Testis (tissue), 2 donors: ENCODE measurements at regions not wholly inside any gene's neighbourhood (a gene's known extent, or its start where the extent isn't known, plus 50 kb on each side); places are given as distances from the start of the nearest gene placed in this dataset.

ENCODE experiments used
- DNase-seq: peaks from one replicate; pipeline ENCODE4 v3.0.0-alpha.2; 2019
- H3K27ac ChIP-seq, 2 donors: fragments of 200-600 bp; sonication (generic); one replicate each; pipeline ENCODE4 v1.5.1; 2019
- H3K27me3 ChIP-seq: fragments of 200-600 bp; sonication (generic); one replicate; pipeline ENCODE4 v1.5.1; 2019
- H3K36me3 ChIP-seq: fragments of 200-600 bp; sonication (generic); one replicate; pipeline ENCODE4 v1.5.1; 2017; ENCODE audit warnings: low read depth; ENCODE audit errors: missing control alignments
- H3K4me1 ChIP-seq: fragments of 200-600 bp; sonication (generic); one replicate; pipeline ENCODE4 v1.5.1; 2019
- H3K4me3 ChIP-seq, 2 donors: fragments of 200-600 bp; sonication (generic); one replicate each; pipeline ENCODE4 v1.5.1; 2017 to 2019
- H3K9me3 ChIP-seq: fragments of 200-600 bp; sonication (generic); one replicate; pipeline ENCODE4 v1.5.1; 2017
- POLR2A ChIP-seq: fragments of 450-650 bp; IDR thresholded peaks from one replicate; pipeline ENCODE4 v1.6.1; 2017; ENCODE audit warnings: antibody characterized with exemption, mild to moderate bottlenecking, moderate library complexity
- WGBS, 2 donors: methylation state at CpG; one replicate each; pipeline ENCODE4 v1.1.5; 2018; 5-methylcytosine and 5-hydroxymethylcytosine counted together
- intact Hi-C: fragments of 100-400 bp; cut with DNase I; formaldehyde crosslinking; loops from one replicate; pipeline ENCODE4 v1.15.1; 2023; ENCODE audit warnings: low total_unique reads
- TF ChIP-seq, protein P1 (sequence below), 3 experiments: fragments of 450-650 bp in 2 of 3; fragments of 200-600 bp in 1 of 3; sonication (generic) in 1 of 3; IDR thresholded peaks; one replicate each; pipeline ENCODE4 v1.5.1; 2016 to 2019; ENCODE audit warnings: antibody characterized with exemption in 3 of 3, mild to moderate bottlenecking in 2 of 3, moderate library complexity in 1 of 3

GRCh38 chr15:66993090-66993489, 72.3 kb upstream of the SMAD3 start:
- no peak for DNase-seq
- H3K4me1 ChIP-seq = no peaks in the 10 kb centered on the region
- TF ChIP-seq, protein P1, sequence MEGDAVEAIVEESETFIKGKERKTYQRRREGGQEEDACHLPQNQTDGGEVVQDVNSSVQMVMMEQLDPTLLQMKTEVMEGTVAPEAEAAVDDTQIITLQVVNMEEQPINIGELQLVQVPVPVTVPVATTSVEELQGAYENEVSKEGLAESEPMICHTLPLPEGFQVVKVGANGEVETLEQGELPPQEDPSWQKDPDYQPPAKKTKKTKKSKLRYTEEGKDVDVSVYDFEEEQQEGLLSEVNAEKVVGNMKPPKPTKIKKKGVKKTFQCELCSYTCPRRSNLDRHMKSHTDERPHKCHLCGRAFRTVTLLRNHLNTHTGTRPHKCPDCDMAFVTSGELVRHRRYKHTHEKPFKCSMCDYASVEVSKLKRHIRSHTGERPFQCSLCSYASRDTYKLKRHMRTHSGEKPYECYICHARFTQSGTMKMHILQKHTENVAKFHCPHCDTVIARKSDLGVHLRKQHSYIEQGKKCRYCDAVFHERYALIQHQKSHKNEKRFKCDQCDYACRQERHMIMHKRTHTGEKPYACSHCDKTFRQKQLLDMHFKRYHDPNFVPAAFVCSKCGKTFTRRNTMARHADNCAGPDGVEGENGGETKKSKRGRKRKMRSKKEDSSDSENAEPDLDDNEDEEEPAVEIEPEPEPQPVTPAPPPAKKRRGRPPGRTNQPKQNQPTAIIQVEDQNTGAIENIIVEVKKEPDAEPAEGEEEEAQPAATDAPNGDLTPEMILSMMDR (IDR thresholded peaks at IDR 0.05) = no peak
- TF ChIP-seq POLR2A = no peak
- no peaks in the 10 kb centered on the region for H3K9me3 ChIP-seq
- no peaks in the 10 kb centered on the region for H3K36me3 ChIP-seq
- no peak overlapping the region for H3K4me3 ChIP-seq
- no peak overlapping the region for H3K27ac ChIP-seq
- WGBS, 2 donors = 81 to 97% methylated on average over 2 of the region's 2 CpGs
- H3K27me3 ChIP-seq = no peaks in the 10 kb centered on the region
- intact Hi-C loops = no loop called here

DNA sequence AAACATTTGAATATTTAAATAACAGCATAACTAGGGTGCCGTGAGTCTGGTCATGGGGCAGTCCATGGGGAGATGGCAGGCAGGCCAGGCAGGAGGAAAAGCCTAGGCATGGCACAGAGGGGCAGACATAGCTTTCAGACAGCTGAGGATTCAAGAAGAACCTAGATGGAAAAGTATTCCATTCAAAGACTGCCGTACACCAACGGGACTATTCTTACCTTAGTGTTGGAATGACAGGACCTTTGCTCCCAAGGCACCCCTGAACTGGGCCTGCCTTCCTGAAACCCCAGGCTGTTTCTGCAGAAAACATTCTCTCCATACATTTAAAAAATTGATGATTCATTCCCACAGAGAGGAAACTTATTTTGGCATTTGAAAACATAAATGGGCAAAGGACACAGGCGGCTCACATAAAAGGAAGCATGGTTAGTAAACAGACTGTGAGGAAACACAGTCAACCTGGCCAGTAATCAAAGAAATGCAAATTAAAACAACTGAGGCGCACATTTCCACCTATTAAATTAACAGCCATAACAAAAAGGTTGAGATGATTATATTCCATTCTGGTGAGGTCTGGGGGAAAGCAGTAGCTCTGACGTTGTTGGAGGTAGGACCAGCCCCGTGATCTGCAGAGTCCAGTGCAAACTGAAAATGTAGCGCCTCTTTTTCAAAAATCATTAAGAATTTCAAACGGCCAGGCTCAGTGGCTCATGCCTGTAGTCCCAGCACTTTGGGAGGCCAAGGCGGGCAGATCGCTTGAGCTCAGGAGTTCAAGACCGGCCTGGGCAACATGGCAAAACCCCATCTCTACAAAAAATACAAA, 71.3 kb upstream of the SMAD3 start:
- Histone ChIP-seq H3K36me3 (no peaks in the 10 kb centered on the region), H3K27me3 (no peaks in the 10 kb centered on the region), H3K9me3 (no peaks in the 10 kb centered on the region), H3K27ac (no peak overlapping the region), H3K4me1 (no peaks in the 10 kb centered on the region), H3K4me3 (no peak overlapping the region)
- DNase-seq = no peak
- 81 to 87% methylated on average over 12 of the region's 12 CpGs for WGBS, 2 donors
- intact Hi-C loops = no loop called here
- TF ChIP-seq POLR2A = no peak
- TF ChIP-seq, protein P1 (IDR thresholded peaks at IDR 0.05) = no peak

DNA sequence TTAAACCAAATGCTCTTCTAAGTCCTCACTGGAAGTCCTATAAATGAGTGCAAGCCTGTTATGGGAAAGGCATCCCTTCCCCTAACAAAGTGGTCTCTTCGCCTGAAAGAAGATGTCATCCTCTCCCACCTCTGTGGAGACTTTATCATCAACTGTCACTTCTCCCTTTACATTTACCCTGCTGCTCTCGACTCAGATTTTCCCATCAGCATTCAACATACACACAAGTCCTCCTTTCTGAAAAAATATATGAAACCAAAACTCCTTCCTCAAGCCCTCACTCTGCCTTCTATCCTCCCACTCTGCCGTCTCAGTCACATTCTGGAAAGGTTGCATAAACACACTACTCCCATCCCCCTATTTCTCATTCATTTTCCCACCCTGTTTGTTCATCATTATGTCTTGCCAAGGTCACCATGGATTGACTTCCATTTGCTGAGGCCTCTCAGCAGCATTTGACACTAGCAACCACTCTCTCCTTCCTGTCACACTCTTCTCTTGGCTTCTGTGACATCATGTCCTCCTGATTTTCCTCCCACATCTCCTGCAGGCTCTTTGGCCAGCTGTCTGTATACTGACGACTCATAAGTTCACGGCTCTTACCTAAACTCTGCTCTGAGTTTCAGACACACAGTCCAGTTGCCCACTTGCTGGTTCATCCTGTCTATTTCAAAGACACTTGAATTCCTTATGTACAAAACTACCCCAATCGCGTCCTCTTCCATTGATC, 70.3 kb upstream of the SMAD3 start:
- WGBS, 2 donors = 80% methylated on average over 7 of the region's 7 CpGs
- TF ChIP-seq, protein P1 (IDR thresholded peaks at IDR 0.05) = no peak
- no peak for TF ChIP-seq POLR2A

GRCh38 chr15:66996094-66996493, 69.3 kb upstream of the SMAD3 start:
- DNase-seq = no peak
- Histone ChIP-seq H3K36me3 (no peaks in the 10 kb centered on the region), H3K4me1 (no peaks in the 10 kb centered on the region), H3K4me3 (no peak overlapping the region), H3K9me3 (no peaks in the 10 kb centered on the region), H3K27me3 (no peaks in the 10 kb centered on the region), H3K27ac (no peak overlapping the region)
- TF ChIP-seq, protein P1 (IDR thresholded peaks at IDR 0.05) = no peak
- no peak for TF ChIP-seq POLR2A
- 98 to 100% methylated on average over 2 of the region's 2 CpGs for WGBS, 2 donors
- intact Hi-C loops = no loop called here

More for the DNA sequence above, 70.3 kb upstream of the SMAD3 start:
- H3K4me3 ChIP-seq = no peak overlapping the region
- no peaks in the 10 kb centered on the region for H3K9me3 ChIP-seq
- no peaks in the 10 kb centered on the region for H3K27me3 ChIP-seq
- H3K4me1 ChIP-seq = no peaks in the 10 kb centered on the region
- no peak overlapping the region for H3K27ac ChIP-seq
- no peaks in the 10 kb centered on the region for H3K36me3 ChIP-seq
- intact Hi-C loops = no loop called here
- no peak for DNase-seq
